GM21786 (cell line): ENCODE measurements at regions not wholly inside any gene's neighbourhood (a gene's known extent, or its start where the extent isn't known, plus 50 kb on each side); places are given as distances from the start of the nearest gene placed in this dataset.
"Not testable (repeated sequence)": the region's sequence is repeated elsewhere in the genome, so short reads cannot be mapped to it uniquely, and the experiment has no call there.

ENCODE experiments used
- ATAC-seq: cut with Tn5 transposase; IDR thresholded peaks from one replicate; pipeline ENCODE4 v1.9.1; 2021; ENCODE audit not compliant: unreplicated experiment

- no peak for ATAC-seq
These were observed 128.0 kb downstream of the BARX2 start for GRCh38 chr11:129503646-129504045.

- ATAC-seq, result no peak
These were observed 129.6 kb downstream of the BARX2 start for GRCh38 chr11:129505266-129505665.

GRCh38 chr11:129508163-129508562, 132.5 kb downstream of the BARX2 start:
- no peak for ATAC-seq

- no peak for ATAC-seq
These were observed 152.6 kb downstream of the BARX2 start for GRCh38 chr11:129528296-129528695.

GRCh38 chr11:129530154-129530895, 154.7 kb downstream of the BARX2 start:
- ATAC-seq, result no peak

GRCh38 chr11:129533395-129533794, 157.7 kb downstream of the BARX2 start:
- ATAC-seq, result no peak

GRCh38 chr11:129536338-129536737, 160.7 kb downstream of the BARX2 start:
- ATAC-seq, result no peak

GRCh38 chr11:129538323-129538722, 162.7 kb downstream of the BARX2 start:
- no peak for ATAC-seq

- ATAC-seq, result no peak
These were observed 168.1 kb downstream of the BARX2 start for GRCh38 chr11:129543515-129544290.

- no peak for ATAC-seq
These were observed 169.0 kb downstream of the BARX2 start for GRCh38 chr11:129544691-129545090.

- ATAC-seq, result no peak
These were observed 170.6 kb downstream of the BARX2 start for GRCh38 chr11:129546266-129546665.

- ATAC-seq, result no peak
These were observed 181.8 kb downstream of the BARX2 start for GRCh38 chr11:129557421-129557820.

GRCh38 chr11:129569007-129569406, 193.4 kb downstream of the BARX2 start:
- ATAC-seq, result no peak

- ATAC-seq, result not testable (repeated sequence)
These were observed 197.0 kb downstream of the BARX2 start for GRCh38 chr11:129572667-129573066.

GRCh38 chr11:129573161-129573560, 197.5 kb downstream of the BARX2 start:
- no peak for ATAC-seq

- no peak for ATAC-seq
These were observed 198.8 kb downstream of the BARX2 start for GRCh38 chr11:129574431-129574830.

GRCh38 chr11:129576652-129577051, 201.0 kb downstream of the BARX2 start:
- ATAC-seq, result no peak

GRCh38 chr11:129578006-129578405, 202.4 kb downstream of the BARX2 start:
- no peak for ATAC-seq

GRCh38 chr11:129580278-129580677, 204.6 kb downstream of the BARX2 start:
- ATAC-seq, result no peak

- no peak for ATAC-seq
These were observed 208.7 kb downstream of the BARX2 start for GRCh38 chr11:129584316-129584715.

- no peak for ATAC-seq
These were observed 213.7 kb downstream of the BARX2 start for GRCh38 chr11:129589190-129589860.
